ENCODE measurements at regions not wholly inside any gene's neighbourhood (a gene's known extent, or its start where the extent isn't known, plus 50 kb on each side); places are given as distances from the start of the nearest gene placed in this dataset.

- DNase-seq (ENCODE audit: low read depth) = no peak
Measured at GRCh38 chr12:93299262-93299846, 78.4 kb upstream of the NUDT4 start.

- DNase-seq (ENCODE audit: low read depth) = no peak
Measured at GRCh38 chr12:93300611-93301021, 77.1 kb upstream of the NUDT4 start.

- DNase-seq (ENCODE audit: low read depth) = peak; percentile 96
Measured at GRCh38 chr12:93302331-93303229, 75.1 kb upstream of the NUDT4 start.

- DNase-seq (ENCODE audit: low read depth) = no peak
Measured at GRCh38 chr12:93306636-93307035, 71.1 kb upstream of the NUDT4 start.

- no peak for DNase-seq (ENCODE audit: low read depth)
Measured at GRCh38 chr12:93308281-93308680, 69.4 kb upstream of the NUDT4 start.

GRCh38 chr12:93311827-93312226, 65.9 kb upstream of the NUDT4 start:
- DNase-seq (ENCODE audit: low read depth) = no peak

GRCh38 chr12:93314177-93314497, 63.6 kb upstream of the NUDT4 start:
- no peak for DNase-seq (ENCODE audit: low read depth)

- DNase-seq (ENCODE audit: low read depth) = no peak
Measured at GRCh38 chr12:93315385-93315906, 62.3 kb upstream of the NUDT4 start.

GRCh38 chr12:93315907-93316622, 61.7 kb upstream of the NUDT4 start:
- no peak for DNase-seq (ENCODE audit: low read depth)

GRCh38 chr12:93316623-93316971, 61.1 kb upstream of the NUDT4 start:
- no peak for DNase-seq (ENCODE audit: low read depth)

- DNase-seq (ENCODE audit: low read depth) = no peak
Measured at GRCh38 chr12:93317227-93317626, 60.5 kb upstream of the NUDT4 start.

GRCh38 chr12:93318720-93319522, 58.8 kb upstream of the NUDT4 start:
- DNase-seq (ENCODE audit: low read depth) = no peak

- no peak for DNase-seq (ENCODE audit: low read depth)
Measured at GRCh38 chr12:93319523-93320050, 58.1 kb upstream of the NUDT4 start.

GRCh38 chr12:93322784-93323183, 54.9 kb upstream of the NUDT4 start:
- DNase-seq (ENCODE audit: low read depth) = no peak

- DNase-seq (ENCODE audit: low read depth) = no peak
Measured at GRCh38 chr12:93323625-93324329, 53.9 kb upstream of the NUDT4 start.

GRCh38 chr12:93325855-93326254, 51.9 kb upstream of the NUDT4 start:
- peak; percentile 50 for DNase-seq (ENCODE audit: low read depth)
